ENCODE measurements at regions not wholly inside any gene's neighbourhood (a gene's known extent, or its start where the extent isn't known, plus 50 kb on each side); places are given as distances from the start of the nearest gene placed in this dataset.

DNA sequence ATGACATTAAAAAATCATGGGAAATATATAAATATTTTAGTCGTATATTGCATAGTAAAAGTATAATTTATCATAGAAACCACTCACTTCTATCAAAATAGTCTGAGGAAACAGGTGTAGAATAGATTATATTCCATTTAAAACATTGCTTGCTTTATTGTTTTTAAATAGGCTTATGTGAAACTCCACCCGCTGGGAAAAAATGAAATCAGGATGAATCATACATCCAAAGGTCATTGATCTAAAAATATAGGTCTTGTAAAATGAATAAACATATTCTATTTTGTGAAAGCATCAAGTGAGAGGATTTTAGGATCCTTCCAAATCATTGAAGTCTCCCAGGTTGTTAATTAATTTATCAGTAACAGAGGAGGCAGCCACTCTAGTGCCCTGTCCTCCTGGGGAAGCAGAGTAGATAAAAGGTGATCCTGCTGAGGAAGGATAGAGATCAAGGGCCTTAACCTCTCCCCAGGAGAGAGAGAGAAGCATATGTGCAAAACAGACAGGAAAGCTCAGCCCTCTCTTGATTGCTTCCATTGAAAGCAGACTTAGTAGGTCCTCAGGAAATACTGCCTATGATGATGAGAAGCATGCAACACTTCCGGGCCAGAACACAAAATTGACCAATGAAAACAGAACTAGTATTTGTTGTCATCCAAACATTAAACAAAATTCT is 96.8 kb upstream of the MAP9 start:
- TF ChIP-seq EZH2 (IDR thresholded peaks at IDR 0.05; ENCODE audit: low read length): no peak
- TF ChIP-seq, protein P1, sequence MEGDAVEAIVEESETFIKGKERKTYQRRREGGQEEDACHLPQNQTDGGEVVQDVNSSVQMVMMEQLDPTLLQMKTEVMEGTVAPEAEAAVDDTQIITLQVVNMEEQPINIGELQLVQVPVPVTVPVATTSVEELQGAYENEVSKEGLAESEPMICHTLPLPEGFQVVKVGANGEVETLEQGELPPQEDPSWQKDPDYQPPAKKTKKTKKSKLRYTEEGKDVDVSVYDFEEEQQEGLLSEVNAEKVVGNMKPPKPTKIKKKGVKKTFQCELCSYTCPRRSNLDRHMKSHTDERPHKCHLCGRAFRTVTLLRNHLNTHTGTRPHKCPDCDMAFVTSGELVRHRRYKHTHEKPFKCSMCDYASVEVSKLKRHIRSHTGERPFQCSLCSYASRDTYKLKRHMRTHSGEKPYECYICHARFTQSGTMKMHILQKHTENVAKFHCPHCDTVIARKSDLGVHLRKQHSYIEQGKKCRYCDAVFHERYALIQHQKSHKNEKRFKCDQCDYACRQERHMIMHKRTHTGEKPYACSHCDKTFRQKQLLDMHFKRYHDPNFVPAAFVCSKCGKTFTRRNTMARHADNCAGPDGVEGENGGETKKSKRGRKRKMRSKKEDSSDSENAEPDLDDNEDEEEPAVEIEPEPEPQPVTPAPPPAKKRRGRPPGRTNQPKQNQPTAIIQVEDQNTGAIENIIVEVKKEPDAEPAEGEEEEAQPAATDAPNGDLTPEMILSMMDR (optimal IDR thresholded peaks at IDR 0.05 in 1 of 3, IDR thresholded peaks at IDR 0.05 in 1 of 3, conservative IDR thresholded peaks at IDR 0.05 in 1 of 3; ENCODE audit: extremely low read depth in 1 of 3, insufficient read depth in 2 of 3, low read length in 3 of 3): no peak
